ENCODE measurements at regions not wholly inside any gene's neighbourhood (a gene's known extent, or its start where the extent isn't known, plus 50 kb on each side); places are given as distances from the start of the nearest gene placed in this dataset.

GRCh38 chr3:103690536-103690935 is 1255.7 kb downstream of the ZPLD1 start:
- FAIRE-seq: no peak

GRCh38 chr3:103693831-103694230 is 1259.0 kb downstream of the ZPLD1 start:
- FAIRE-seq: no peak

- no peak for FAIRE-seq
Measured at GRCh38 chr3:103698646-103699045, 1263.8 kb downstream of the ZPLD1 start.

- no peak for FAIRE-seq
Measured at GRCh38 chr3:103699228-103699627, 1264.4 kb downstream of the ZPLD1 start.

GRCh38 chr3:103705641-103706040 is 1270.8 kb downstream of the ZPLD1 start:
- no peak for FAIRE-seq

- no peak for FAIRE-seq
Measured at GRCh38 chr3:103706671-103707070, 1271.9 kb downstream of the ZPLD1 start.

GRCh38 chr3:103711670-103712069 is 1276.9 kb downstream of the ZPLD1 start:
- FAIRE-seq: no peak

- FAIRE-seq: no peak
Measured at GRCh38 chr3:103712320-103713008, 1277.6 kb downstream of the ZPLD1 start.

- no peak for FAIRE-seq
Measured at GRCh38 chr3:103729547-103729946, 1294.7 kb downstream of the ZPLD1 start.

- no peak for FAIRE-seq
Measured at GRCh38 chr3:103730744-103731143, 1295.9 kb downstream of the ZPLD1 start.

GRCh38 chr3:103752986-103753385 is 1318.2 kb downstream of the ZPLD1 start:
- FAIRE-seq: no peak

GRCh38 chr3:103767635-103768034 is 1332.8 kb downstream of the ZPLD1 start:
- FAIRE-seq: no peak

- FAIRE-seq: no peak
Measured at GRCh38 chr3:103785017-103785416, 1350.2 kb downstream of the ZPLD1 start.

- no peak for FAIRE-seq
Measured at GRCh38 chr3:103785537-103785936, 1350.7 kb downstream of the ZPLD1 start.

- no peak for FAIRE-seq
Measured at GRCh38 chr3:103786296-103786695, 1351.5 kb downstream of the ZPLD1 start.

GRCh38 chr3:103787164-103787871 is 1352.5 kb downstream of the ZPLD1 start:
- FAIRE-seq: no peak

- FAIRE-seq: no peak
Measured at GRCh38 chr3:103787879-103788278, 1353.1 kb downstream of the ZPLD1 start.

- FAIRE-seq: no peak
Measured at GRCh38 chr3:103791786-103792515, 1357.1 kb downstream of the ZPLD1 start.

- FAIRE-seq: no peak
Measured at GRCh38 chr3:103794656-103795055, 1359.8 kb downstream of the ZPLD1 start.

GRCh38 chr3:103796068-103796467 is 1361.3 kb downstream of the ZPLD1 start:
- no peak for FAIRE-seq

GRCh38 chr3:103803787-103804186 is 1369.0 kb downstream of the ZPLD1 start:
- no peak for FAIRE-seq

- no peak for FAIRE-seq
Measured at GRCh38 chr3:103810167-103810566, 1375.4 kb downstream of the ZPLD1 start.

GRCh38 chr3:103813955-103814354 is 1379.1 kb downstream of the ZPLD1 start:
- FAIRE-seq: peak; percentile 24

GRCh38 chr3:103818398-103818797 is 1383.6 kb downstream of the ZPLD1 start:
- FAIRE-seq: no peak

All from islet of Langerhans (tissue), 1 donor.